PC-9 (cell line): ENCODE measurements at regions not wholly inside any gene's neighbourhood (a gene's known extent, or its start where the extent isn't known, plus 50 kb on each side); places are given as distances from the start of the nearest gene placed in this dataset.

ENCODE experiments used
- CTCF ChIP-seq: fragments of 200-600 bp; sonication (generic); conservative IDR thresholded peaks from 2 replicates; pipeline ENCODE4 v1.6.1; 2017; ENCODE audit warnings: mixed run types, antibody characterized with exemption, mild to moderate bottlenecking, moderate library complexity
- EZH2 ChIP-seq: fragments of 200-600 bp; sonication (generic); IDR thresholded peaks from 2 replicates; pipeline ENCODE4 v1.8.0; 2017; ENCODE audit warnings: antibody characterized with exemption, low read depth

- TF ChIP-seq CTCF (no peak), EZH2 (no peak)
These were observed 109.3 kb upstream of the IPO5 start for GRCh38 chr13:97844151-97844550.
